ENCODE measurements at regions not wholly inside any gene's neighbourhood (a gene's known extent, or its start where the extent isn't known, plus 50 kb on each side); places are given as distances from the start of the nearest gene placed in this dataset.

GRCh38 chr2:60174146-60174545 lies 379.3 kb downstream of the BCL11A start:
- DNase-seq (ENCODE audit: low spot score): no peak
- no peaks in the 10 kb centered on the region for H3K4me1 Mint-ChIP-seq (ENCODE audit: unreplicated experiment)
- no peaks in the 10 kb centered on the region for H3K9me3 Mint-ChIP-seq (ENCODE audit: unreplicated experiment)
- H3K4me3 Mint-ChIP-seq (ENCODE audit: unreplicated experiment): no peak overlapping the region
- H3K27me3 Mint-ChIP-seq (ENCODE audit: unreplicated experiment): peaks cover 2% of the 10 kb centered on the region
- no peaks in the 10 kb centered on the region for H3K36me3 Mint-ChIP-seq (ENCODE audit: low read depth, unreplicated experiment)
- H3K27ac Mint-ChIP-seq (ENCODE audit: unreplicated experiment): no peak overlapping the region
- TF ChIP-seq CTCF (IDR thresholded peaks at IDR 0.05; ENCODE audit: unreplicated experiment): no peak

GRCh38 chr2:60172801-60173200 lies 380.7 kb downstream of the BCL11A start:
- Mint-ChIP-seq H3K4me1 (ENCODE audit: unreplicated experiment) (no peaks in the 10 kb centered on the region), H3K27ac (ENCODE audit: unreplicated experiment) (no peak overlapping the region), H3K36me3 (ENCODE audit: low read depth, unreplicated experiment) (no peaks in the 10 kb centered on the region), H3K4me3 (ENCODE audit: unreplicated experiment) (no peak overlapping the region), H3K9me3 (ENCODE audit: unreplicated experiment) (no peaks in the 10 kb centered on the region), H3K27me3 (ENCODE audit: unreplicated experiment) (peaks cover 2% of the 10 kb centered on the region)
- no peak for DNase-seq (ENCODE audit: low spot score)
- TF ChIP-seq CTCF (IDR thresholded peaks at IDR 0.05; ENCODE audit: unreplicated experiment): no peak

GRCh38 chr2:60170272-60170671 lies 383.2 kb downstream of the BCL11A start:
- Mint-ChIP-seq H3K4me1 (ENCODE audit: unreplicated experiment) (no peaks in the 10 kb centered on the region), H3K36me3 (ENCODE audit: low read depth, unreplicated experiment) (no peaks in the 10 kb centered on the region), H3K27me3 (ENCODE audit: unreplicated experiment) (peaks cover 2% of the 10 kb centered on the region), H3K9me3 (ENCODE audit: unreplicated experiment) (no peaks in the 10 kb centered on the region), H3K4me3 (ENCODE audit: unreplicated experiment) (no peak overlapping the region), H3K27ac (ENCODE audit: unreplicated experiment) (no peak overlapping the region)
- TF ChIP-seq CTCF (IDR thresholded peaks at IDR 0.05; ENCODE audit: unreplicated experiment): no peak
- no peak for DNase-seq (ENCODE audit: low spot score)

- DNase-seq (ENCODE audit: low spot score): no peak
- H3K27ac Mint-ChIP-seq (ENCODE audit: unreplicated experiment): no peak overlapping the region
- peaks cover 2% of the 10 kb centered on the region for H3K27me3 Mint-ChIP-seq (ENCODE audit: unreplicated experiment)
- no peak for TF ChIP-seq CTCF (IDR thresholded peaks at IDR 0.05; ENCODE audit: unreplicated experiment)
- no peaks in the 10 kb centered on the region for H3K36me3 Mint-ChIP-seq (ENCODE audit: low read depth, unreplicated experiment)
- no peak overlapping the region for H3K4me3 Mint-ChIP-seq (ENCODE audit: unreplicated experiment)
- H3K9me3 Mint-ChIP-seq (ENCODE audit: unreplicated experiment): no peaks in the 10 kb centered on the region
- H3K4me1 Mint-ChIP-seq (ENCODE audit: unreplicated experiment): no peaks in the 10 kb centered on the region
Observed at GRCh38 chr2:60168247-60168646, 385.2 kb downstream of the BCL11A start.

- TF ChIP-seq CTCF (IDR thresholded peaks at IDR 0.05; ENCODE audit: unreplicated experiment): no peak
- Mint-ChIP-seq H3K4me3 (ENCODE audit: unreplicated experiment) (no peak overlapping the region), H3K9me3 (ENCODE audit: unreplicated experiment) (no peaks in the 10 kb centered on the region), H3K36me3 (ENCODE audit: low read depth, unreplicated experiment) (no peaks in the 10 kb centered on the region), H3K4me1 (ENCODE audit: unreplicated experiment) (no peaks in the 10 kb centered on the region), H3K27ac (ENCODE audit: unreplicated experiment) (no peak overlapping the region), H3K27me3 (ENCODE audit: unreplicated experiment) (peaks cover 2% of the 10 kb centered on the region)
- DNase-seq (ENCODE audit: low spot score): no peak
Observed at GRCh38 chr2:60167089-60167488, 386.4 kb downstream of the BCL11A start.
